ENCODE measurements at regions not wholly inside any gene's neighbourhood (a gene's known extent, or its start where the extent isn't known, plus 50 kb on each side); places are given as distances from the start of the nearest gene placed in this dataset.

- H3K27me3 ChIP-seq, result no peaks in the 10 kb centered on the region
Measured at GRCh38 chr15:58294681-58295254, 137.0 kb upstream of the LIPC start.

GRCh38 chr15:58295637-58296215 is 136.1 kb upstream of the LIPC start:
- intact Hi-C loops (cut with DNase I), result no loop called here
- no peaks in the 10 kb centered on the region for H3K9me3 ChIP-seq
- H3K4me3 ChIP-seq, result no peak overlapping the region
- H3K27me3 ChIP-seq, result no peaks in the 10 kb centered on the region
- TF ChIP-seq POLR2A (IDR thresholded peaks at IDR 0.05) (no peak), CTCF (IDR thresholded peaks at IDR 0.05) (no peak), POLR2AphosphoS5 (IDR thresholded peaks at IDR 0.05; ENCODE audit: insufficient read depth in 1 of 2, low read depth in 1 of 2) (no peak)
- H3K36me3 ChIP-seq, result no peaks in the 10 kb centered on the region
- DNase-seq (ENCODE audit: extremely low spot score in 2 of 2), result no peak
- H3K27ac ChIP-seq, result no peak overlapping the region
- H3K4me1 ChIP-seq, result no peaks in the 10 kb centered on the region

More at GRCh38 chr15:58294681-58295254, 137.0 kb upstream of the LIPC start:
- no peaks in the 10 kb centered on the region for H3K36me3 ChIP-seq
- DNase-seq (ENCODE audit: extremely low spot score in 2 of 2), result no peak
- H3K4me1 ChIP-seq, result no peaks in the 10 kb centered on the region
- H3K4me3 ChIP-seq, result no peak overlapping the region
- intact Hi-C loops (cut with DNase I), result no loop called here
- no peak overlapping the region for H3K27ac ChIP-seq
- no peaks in the 10 kb centered on the region for H3K9me3 ChIP-seq
- TF ChIP-seq POLR2A (IDR thresholded peaks at IDR 0.05) (no peak), POLR2AphosphoS5 (IDR thresholded peaks at IDR 0.05; ENCODE audit: insufficient read depth in 1 of 2, low read depth in 1 of 2) (no peak), CTCF (IDR thresholded peaks at IDR 0.05) (no peak)

GRCh38 chr15:58296276-58296675 is 135.5 kb upstream of the LIPC start:
- no peak overlapping the region for H3K4me3 ChIP-seq
- H3K36me3 ChIP-seq, result no peaks in the 10 kb centered on the region
- TF ChIP-seq CTCF (IDR thresholded peaks at IDR 0.05), result no peak
- TF ChIP-seq POLR2A (IDR thresholded peaks at IDR 0.05), result no peak
- no peak for TF ChIP-seq POLR2AphosphoS5 (IDR thresholded peaks at IDR 0.05; ENCODE audit: insufficient read depth in 1 of 2, low read depth in 1 of 2)

GRCh38 chr15:58297639-58298038 is 134.2 kb upstream of the LIPC start:
- TF ChIP-seq POLR2A (IDR thresholded peaks at IDR 0.05), result no peak
- no peak for TF ChIP-seq POLR2AphosphoS5 (IDR thresholded peaks at IDR 0.05; ENCODE audit: insufficient read depth in 1 of 2, low read depth in 1 of 2)
- no peak for TF ChIP-seq CTCF (IDR thresholded peaks at IDR 0.05)
- Histone ChIP-seq H3K36me3 (no peaks in the 10 kb centered on the region), H3K4me1 (no peaks in the 10 kb centered on the region), H3K9me3 (no peaks in the 10 kb centered on the region), H3K27me3 (no peaks in the 10 kb centered on the region), H3K27ac (no peak overlapping the region), H3K4me3 (no peak overlapping the region)
- intact Hi-C loops (cut with DNase I), result no loop called here
- DNase-seq (ENCODE audit: extremely low spot score in 2 of 2), result no peak

More at GRCh38 chr15:58296276-58296675, 135.5 kb upstream of the LIPC start:
- no peaks in the 10 kb centered on the region for H3K27me3 ChIP-seq
- intact Hi-C loops (cut with DNase I), result no loop called here
- H3K27ac ChIP-seq, result no peak overlapping the region
- H3K9me3 ChIP-seq, result no peaks in the 10 kb centered on the region
- no peaks in the 10 kb centered on the region for H3K4me1 ChIP-seq
- DNase-seq (ENCODE audit: extremely low spot score in 2 of 2), result no peak
